ENCODE measurements at regions not wholly inside any gene's neighbourhood (a gene's known extent, or its start where the extent isn't known, plus 50 kb on each side); places are given as distances from the start of the nearest gene placed in this dataset.
"Not testable (repeated sequence)": the region's sequence is repeated elsewhere in the genome, so short reads cannot be mapped to it uniquely, and the experiment has no call there.

GRCh38 chr13:87821512-87821911 is 150.3 kb downstream of the SLITRK5 start:
- DNase-seq = no peak
- no peak for ATAC-seq
- Mint-ChIP-seq H3K4me3 (no peak overlapping the region), H3K36me3 (ENCODE audit: low read depth) (no peaks in the 10 kb centered on the region), H3K4me1 (no peaks in the 10 kb centered on the region), H3K27me3 (no peaks in the 10 kb centered on the region), H3K27ac (no peak overlapping the region)
- no peaks in the 10 kb centered on the region for H3K9me3 ChIP-seq (ENCODE audit: control insufficient read depth, low read length, poor library complexity, severe bottlenecking)

GRCh38 chr13:87826301-87826700 is 155.1 kb downstream of the SLITRK5 start:
- not testable (repeated sequence) for H3K4me3 Mint-ChIP-seq; H3K9me3 ChIP-seq (ENCODE audit: control insufficient read depth, low read length, poor library complexity, severe bottlenecking); H3K4me1 Mint-ChIP-seq; ATAC-seq; H3K27me3 Mint-ChIP-seq; DNase-seq; H3K27ac Mint-ChIP-seq; H3K36me3 Mint-ChIP-seq (ENCODE audit: low read depth)

- H3K9me3 ChIP-seq (ENCODE audit: control insufficient read depth, low read length, poor library complexity, severe bottlenecking) = no peaks in the 10 kb centered on the region
- DNase-seq (no peak), ATAC-seq (no peak)
- H3K4me1 Mint-ChIP-seq = no peaks in the 10 kb centered on the region
- H3K27me3 Mint-ChIP-seq = no peaks in the 10 kb centered on the region
- no peak overlapping the region for H3K4me3 Mint-ChIP-seq
- no peak overlapping the region for H3K27ac Mint-ChIP-seq
- no peaks in the 10 kb centered on the region for H3K36me3 Mint-ChIP-seq (ENCODE audit: low read depth)
Measured at GRCh38 chr13:87827479-87827878, 156.3 kb downstream of the SLITRK5 start.

GRCh38 chr13:87837522-87837921 is 166.4 kb downstream of the SLITRK5 start:
- no peak for ATAC-seq
- H3K9me3 ChIP-seq (ENCODE audit: control insufficient read depth, low read length, poor library complexity, severe bottlenecking) = no peaks in the 10 kb centered on the region
- no peak for DNase-seq
- Mint-ChIP-seq H3K4me1 (no peaks in the 10 kb centered on the region), H3K27ac (no peak overlapping the region), H3K36me3 (ENCODE audit: low read depth) (no peaks in the 10 kb centered on the region), H3K4me3 (no peak overlapping the region), H3K27me3 (no peaks in the 10 kb centered on the region)

- H3K27ac Mint-ChIP-seq = no peak overlapping the region
- no peaks in the 10 kb centered on the region for H3K36me3 Mint-ChIP-seq (ENCODE audit: low read depth)
- DNase-seq (no peak), ATAC-seq (no peak)
- no peaks in the 10 kb centered on the region for H3K4me1 Mint-ChIP-seq
- H3K4me3 Mint-ChIP-seq = no peak overlapping the region
- no peaks in the 10 kb centered on the region for H3K27me3 Mint-ChIP-seq
- H3K9me3 ChIP-seq (ENCODE audit: control insufficient read depth, low read length, poor library complexity, severe bottlenecking) = no peaks in the 10 kb centered on the region
Measured at GRCh38 chr13:87837946-87838345, 166.8 kb downstream of the SLITRK5 start.

GRCh38 chr13:87851410-87851809 is 180.2 kb downstream of the SLITRK5 start:
- no peaks in the 10 kb centered on the region for H3K36me3 Mint-ChIP-seq (ENCODE audit: low read depth)
- no peaks in the 10 kb centered on the region for H3K9me3 ChIP-seq (ENCODE audit: control insufficient read depth, low read length, poor library complexity, severe bottlenecking)
- no peaks in the 10 kb centered on the region for H3K4me1 Mint-ChIP-seq
- no peak for DNase-seq
- no peak for ATAC-seq
- H3K27ac Mint-ChIP-seq = no peak overlapping the region
- no peak overlapping the region for H3K4me3 Mint-ChIP-seq
- H3K27me3 Mint-ChIP-seq = no peaks in the 10 kb centered on the region

- H3K9me3 ChIP-seq (ENCODE audit: control insufficient read depth, low read length, poor library complexity, severe bottlenecking) = no peaks in the 10 kb centered on the region
- ATAC-seq (no peak), DNase-seq (no peak)
- Mint-ChIP-seq H3K27ac (no peak overlapping the region), H3K27me3 (no peaks in the 10 kb centered on the region), H3K36me3 (ENCODE audit: low read depth) (no peaks in the 10 kb centered on the region), H3K4me3 (no peak overlapping the region), H3K4me1 (no peaks in the 10 kb centered on the region)
Measured at GRCh38 chr13:87855553-87855952, 184.4 kb downstream of the SLITRK5 start.

GRCh38 chr13:87859261-87859660 is 188.1 kb downstream of the SLITRK5 start:
- Mint-ChIP-seq H3K27me3 (no peaks in the 10 kb centered on the region), H3K36me3 (ENCODE audit: low read depth) (no peaks in the 10 kb centered on the region), H3K4me3 (no peak overlapping the region), H3K4me1 (no peaks in the 10 kb centered on the region), H3K27ac (no peak overlapping the region)
- no peaks in the 10 kb centered on the region for H3K9me3 ChIP-seq (ENCODE audit: control insufficient read depth, low read length, poor library complexity, severe bottlenecking)
- ATAC-seq = no peak
- DNase-seq = no peak

- DNase-seq = no peak
- no peaks in the 10 kb centered on the region for H3K36me3 Mint-ChIP-seq (ENCODE audit: low read depth)
- no peak overlapping the region for H3K27ac Mint-ChIP-seq
- H3K27me3 Mint-ChIP-seq = no peaks in the 10 kb centered on the region
- no peak for ATAC-seq
- no peak overlapping the region for H3K4me3 Mint-ChIP-seq
- H3K9me3 ChIP-seq (ENCODE audit: control insufficient read depth, low read length, poor library complexity, severe bottlenecking) = no peaks in the 10 kb centered on the region
- H3K4me1 Mint-ChIP-seq = no peaks in the 10 kb centered on the region
Measured at GRCh38 chr13:87867426-87867825, 196.3 kb downstream of the SLITRK5 start.

GRCh38 chr13:87868731-87869130 is 197.6 kb downstream of the SLITRK5 start:
- no peak overlapping the region for H3K4me3 Mint-ChIP-seq
- H3K27me3 Mint-ChIP-seq = no peaks in the 10 kb centered on the region
- ATAC-seq (no peak), DNase-seq (no peak)
- no peaks in the 10 kb centered on the region for H3K4me1 Mint-ChIP-seq
- no peaks in the 10 kb centered on the region for H3K9me3 ChIP-seq (ENCODE audit: control insufficient read depth, low read length, poor library complexity, severe bottlenecking)
- H3K36me3 Mint-ChIP-seq (ENCODE audit: low read depth) = no peaks in the 10 kb centered on the region
- H3K27ac Mint-ChIP-seq = no peak overlapping the region

GRCh38 chr13:87872813-87873212 is 201.6 kb downstream of the SLITRK5 start:
- Mint-ChIP-seq H3K36me3 (ENCODE audit: low read depth) (no peaks in the 10 kb centered on the region), H3K27me3 (no peaks in the 10 kb centered on the region), H3K4me3 (no peak overlapping the region), H3K4me1 (no peaks in the 10 kb centered on the region), H3K27ac (no peak overlapping the region)
- ATAC-seq (no peak), DNase-seq (no peak)
- H3K9me3 ChIP-seq (ENCODE audit: control insufficient read depth, low read length, poor library complexity, severe bottlenecking) = no peaks in the 10 kb centered on the region

- Mint-ChIP-seq H3K4me3 (no peak overlapping the region), H3K36me3 (ENCODE audit: low read depth) (no peaks in the 10 kb centered on the region), H3K27me3 (no peaks in the 10 kb centered on the region), H3K27ac (no peak overlapping the region), H3K4me1 (no peaks in the 10 kb centered on the region)
- ATAC-seq (no peak), DNase-seq (no peak)
- no peaks in the 10 kb centered on the region for H3K9me3 ChIP-seq (ENCODE audit: control insufficient read depth, low read length, poor library complexity, severe bottlenecking)
Measured at GRCh38 chr13:87877477-87877876, 206.3 kb downstream of the SLITRK5 start.

- H3K4me1 Mint-ChIP-seq = no peaks in the 10 kb centered on the region
- no peak overlapping the region for H3K4me3 Mint-ChIP-seq
- H3K9me3 ChIP-seq (ENCODE audit: control insufficient read depth, low read length, poor library complexity, severe bottlenecking) = no peaks in the 10 kb centered on the region
- no peak for ATAC-seq
- no peaks in the 10 kb centered on the region for H3K27me3 Mint-ChIP-seq
- no peak for DNase-seq
- no peak overlapping the region for H3K27ac Mint-ChIP-seq
- no peaks in the 10 kb centered on the region for H3K36me3 Mint-ChIP-seq (ENCODE audit: low read depth)
Measured at GRCh38 chr13:87878706-87879105, 207.5 kb downstream of the SLITRK5 start.

- ATAC-seq = no peak
- no peaks in the 10 kb centered on the region for H3K9me3 ChIP-seq (ENCODE audit: control insufficient read depth, low read length, poor library complexity, severe bottlenecking)
- Mint-ChIP-seq H3K27ac (no peak overlapping the region), H3K36me3 (ENCODE audit: low read depth) (no peaks in the 10 kb centered on the region), H3K4me3 (no peak overlapping the region), H3K27me3 (no peaks in the 10 kb centered on the region), H3K4me1 (no peaks in the 10 kb centered on the region)
- no peak for DNase-seq
Measured at GRCh38 chr13:87884884-87885283, 213.7 kb downstream of the SLITRK5 start.

Measured in T-helper 17 cell (primary cell).